ENCODE measurements at regions not wholly inside any gene's neighbourhood (a gene's known extent, or its start where the extent isn't known, plus 50 kb on each side); places are given as distances from the start of the nearest gene placed in this dataset.
A peak's percentile ranks its signal among the peaks of the same experiment; 100 is the strongest.
"Not testable (repeated sequence)": the region's sequence is repeated elsewhere in the genome, so short reads cannot be mapped to it uniquely, and the experiment has no call there.

DNA sequence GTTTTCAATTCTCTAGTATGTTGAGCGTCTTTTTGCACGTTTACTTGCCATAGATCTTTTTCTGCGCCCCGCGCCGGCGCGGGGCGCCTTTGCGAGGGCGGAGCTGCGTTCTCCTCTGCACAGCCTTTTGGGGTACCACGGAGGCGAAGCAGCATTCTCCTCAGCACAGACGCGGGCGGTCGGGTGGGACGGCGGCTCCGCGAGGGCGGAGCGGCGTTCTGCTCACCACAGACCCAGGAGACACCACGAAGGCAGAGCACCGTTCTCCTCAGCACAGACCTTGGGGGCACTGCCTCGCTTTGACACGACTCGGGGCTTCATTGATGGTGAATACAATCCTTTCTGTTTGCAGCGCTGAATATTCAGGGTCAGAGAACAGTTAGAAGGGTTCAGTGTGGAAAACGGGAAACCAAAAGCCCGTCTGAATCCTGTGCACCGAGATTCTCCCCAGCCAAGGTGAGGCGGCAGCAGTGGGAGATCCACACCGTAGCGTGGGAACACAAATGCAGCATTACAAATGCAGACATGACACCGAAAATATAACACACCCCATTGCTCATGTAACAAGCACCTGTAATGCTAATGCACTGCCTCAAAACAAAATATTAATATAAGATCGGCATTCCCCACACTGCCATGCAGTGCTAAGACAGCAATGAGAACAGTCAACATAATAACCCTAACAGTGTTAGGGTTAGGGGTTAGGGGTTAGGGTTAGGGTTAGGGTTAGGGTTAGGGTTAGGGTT lies 190.7 kb upstream of the VIPR2 start:
- H3K27ac Mint-ChIP-seq; H3K27me3 Mint-ChIP-seq; H3K4me3 Mint-ChIP-seq; POLR2A ChIA-PET; intact Hi-C loops (cut with DNase I, micrococcal nuclease); CTCF ChIA-PET; H3K36me3 Mint-ChIP-seq (ENCODE audit: low read depth); H3K9me3 Mint-ChIP-seq (ENCODE audit: low read depth); H3K4me1 Mint-ChIP-seq: not testable (repeated sequence)
- peak; percentile 7 for DNase-seq
- peak; percentile 23 for ATAC-seq

DNA sequence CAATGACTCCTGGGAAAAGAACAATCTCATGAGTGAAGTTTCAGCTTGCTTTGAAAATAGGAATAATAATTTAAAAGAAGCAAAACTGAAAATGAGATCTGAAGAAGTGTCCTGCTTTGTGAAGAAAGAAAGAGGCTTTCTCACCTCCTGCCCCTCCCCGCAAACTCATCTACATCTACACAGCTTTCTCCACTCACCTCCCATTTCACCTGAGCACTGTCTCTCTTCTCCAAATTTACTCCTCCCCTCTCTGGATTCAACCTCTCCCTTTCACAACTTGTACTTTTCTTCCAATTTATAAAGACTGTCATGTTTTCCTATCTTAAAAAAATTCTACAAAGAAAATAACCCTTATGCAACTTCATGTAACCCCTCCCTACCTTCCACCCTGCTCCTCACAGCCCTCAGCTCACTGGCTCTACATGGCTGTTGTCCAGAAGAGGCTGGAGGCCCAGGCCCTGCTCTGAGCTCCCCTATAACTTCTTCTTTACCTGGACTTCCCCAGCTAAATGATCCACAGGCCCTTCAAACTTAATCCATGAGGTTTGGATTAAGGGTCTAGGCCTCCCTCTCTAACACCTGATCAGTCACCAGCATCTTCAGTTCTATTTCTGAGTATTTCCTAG lies 188.3 kb upstream of the VIPR2 start:
- H3K4me1 Mint-ChIP-seq; H3K36me3 Mint-ChIP-seq (ENCODE audit: low read depth); intact Hi-C loops (cut with DNase I, micrococcal nuclease); POLR2A ChIA-PET; ATAC-seq; H3K27me3 Mint-ChIP-seq; CTCF ChIA-PET; H3K4me3 Mint-ChIP-seq; DNase-seq; H3K27ac Mint-ChIP-seq: not testable (repeated sequence)
- peaks cover 11% of the 10 kb centered on the region for H3K9me3 Mint-ChIP-seq (ENCODE audit: low read depth)

DNA sequence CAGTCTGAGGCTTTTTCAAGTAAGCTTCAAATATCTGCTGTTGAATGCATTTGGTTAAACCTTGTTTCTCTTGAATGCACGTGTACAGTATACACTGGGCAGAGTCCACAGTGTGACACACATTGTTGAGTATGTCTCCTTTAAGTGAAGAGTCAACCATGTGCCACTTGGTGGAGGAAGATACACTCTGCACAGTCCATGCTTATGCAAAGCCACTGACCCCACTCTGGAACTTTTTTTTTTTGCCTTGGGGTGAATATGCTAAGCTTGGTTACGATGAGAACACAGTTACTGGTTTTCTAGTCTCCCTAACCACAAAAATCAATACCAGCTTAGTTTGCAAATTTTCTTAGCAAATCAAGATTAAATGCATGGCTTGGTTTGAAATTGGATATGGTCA lies 186.8 kb upstream of the VIPR2 start:
- intact Hi-C loops (cut with DNase I, micrococcal nuclease), result no loop called here
- DNase-seq, result no peak
- Mint-ChIP-seq H3K4me1 (no peaks in the 10 kb centered on the region), H3K4me3 (no peak overlapping the region), H3K36me3 (ENCODE audit: low read depth) (no peaks in the 10 kb centered on the region), H3K9me3 (ENCODE audit: low read depth) (peaks cover 21% of the 10 kb centered on the region), H3K27ac (no peak overlapping the region), H3K27me3 (peaks cover 3% of the 10 kb centered on the region)
- ChIA-PET POLR2A (no interaction called here), CTCF (no interaction called here)
- no peak for ATAC-seq

DNA sequence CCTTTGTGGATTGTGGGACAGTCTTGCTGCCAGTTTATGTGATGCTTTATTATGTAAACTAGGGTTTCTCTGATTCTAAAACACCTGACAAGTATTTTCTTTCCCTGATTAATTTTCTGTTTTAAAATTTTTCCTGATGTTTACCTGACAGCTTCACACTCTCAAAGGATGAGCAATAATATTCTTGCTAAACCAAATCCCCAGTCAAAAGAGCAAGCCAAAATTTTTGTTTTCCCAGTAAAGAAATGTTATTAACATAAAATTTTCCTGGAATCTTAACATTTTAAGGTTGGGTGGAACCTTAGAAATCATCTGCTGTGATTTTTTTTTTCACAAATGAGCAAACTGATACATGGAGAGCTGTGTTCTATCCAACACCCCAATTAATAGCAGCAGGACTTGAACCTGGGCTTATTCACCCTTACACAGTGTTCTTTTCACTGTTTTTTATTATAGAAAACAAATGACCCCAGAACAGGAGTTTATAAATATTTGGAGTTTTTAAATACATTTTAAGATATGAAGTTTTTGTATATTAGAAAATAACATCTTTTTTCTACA lies 185.2 kb upstream of the VIPR2 start:
- CTCF ChIA-PET, result interaction anchor here (0.7 to 0.8 kb wide), 2 partner anchors 11 to 629 kb away, joined by 3 read pairs; no protein-coding TSS in a partner anchor
- no peak for ATAC-seq
- intact Hi-C loops (cut with DNase I, micrococcal nuclease), result no loop called here
- no peaks in the 10 kb centered on the region for H3K36me3 Mint-ChIP-seq (ENCODE audit: low read depth)
- H3K9me3 Mint-ChIP-seq (ENCODE audit: low read depth), result peaks cover 18% of the 10 kb centered on the region
- no peaks in the 10 kb centered on the region for H3K4me1 Mint-ChIP-seq
- no peak overlapping the region for H3K4me3 Mint-ChIP-seq
- peaks cover 3% of the 10 kb centered on the region for H3K27me3 Mint-ChIP-seq
- no peak overlapping the region for H3K27ac Mint-ChIP-seq
- DNase-seq, result no peak
- POLR2A ChIA-PET, result no interaction called here

DNA sequence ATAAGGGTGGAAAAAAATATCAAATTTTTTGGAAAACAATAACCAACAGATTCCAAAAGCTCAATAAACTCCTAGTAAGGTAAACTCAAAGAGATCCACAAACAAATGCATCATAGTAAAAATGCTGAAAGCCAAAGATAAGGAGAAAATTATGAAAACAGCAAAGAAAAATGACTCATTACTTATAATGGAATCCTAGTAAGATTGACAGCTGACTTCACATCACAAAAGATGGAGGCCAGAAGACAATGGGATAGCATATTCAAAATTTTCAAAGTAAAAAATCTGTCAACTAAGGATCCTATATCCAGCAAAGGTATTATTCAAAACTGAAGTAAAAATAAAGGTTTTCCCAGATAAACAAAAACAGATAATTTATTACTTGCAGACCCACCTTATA lies 183.4 kb upstream of the VIPR2 start:
- H3K36me3 Mint-ChIP-seq (ENCODE audit: low read depth), result no peaks in the 10 kb centered on the region
- peaks cover 18% of the 10 kb centered on the region for H3K9me3 Mint-ChIP-seq (ENCODE audit: low read depth)
- no peak for DNase-seq
- ATAC-seq, result no peak
- ChIA-PET CTCF (no interaction called here), POLR2A (no interaction called here)
- no peak overlapping the region for H3K4me3 Mint-ChIP-seq
- no peak overlapping the region for H3K27ac Mint-ChIP-seq
- no peaks in the 10 kb centered on the region for H3K4me1 Mint-ChIP-seq
- H3K27me3 Mint-ChIP-seq, result no peaks in the 10 kb centered on the region
- intact Hi-C loops (cut with DNase I, micrococcal nuclease), result no loop called here

DNA sequence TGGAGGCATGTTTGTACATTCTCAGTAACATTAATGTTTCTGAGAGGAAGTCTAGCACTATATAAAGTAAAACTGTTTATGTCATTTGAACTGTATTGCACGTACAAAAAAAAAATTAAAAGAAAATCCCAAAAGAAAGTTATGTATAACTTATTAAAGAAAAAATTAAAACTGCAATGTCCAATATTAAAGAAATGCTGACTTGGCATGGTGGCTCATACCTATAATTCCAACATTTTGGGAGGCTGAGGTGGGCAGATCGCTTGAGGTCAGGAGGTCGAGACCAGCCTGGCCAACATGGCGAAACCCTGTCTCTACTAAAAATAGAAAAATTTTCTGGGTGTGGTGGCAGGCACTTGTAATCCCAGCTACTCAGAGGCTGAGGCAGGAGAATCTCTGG lies 178.7 kb upstream of the VIPR2 start:
- Mint-ChIP-seq H3K27me3 (no peaks in the 10 kb centered on the region), H3K9me3 (ENCODE audit: low read depth) (peaks cover 16% of the 10 kb centered on the region), H3K36me3 (ENCODE audit: low read depth) (no peaks in the 10 kb centered on the region), H3K4me3 (no peak overlapping the region), H3K27ac (no peak overlapping the region), H3K4me1 (no peaks in the 10 kb centered on the region)
- no peak for ATAC-seq
- ChIA-PET POLR2A (no interaction called here), CTCF (no interaction called here)
- intact Hi-C loops (cut with DNase I, micrococcal nuclease), result no loop called here
- no peak for DNase-seq

DNA sequence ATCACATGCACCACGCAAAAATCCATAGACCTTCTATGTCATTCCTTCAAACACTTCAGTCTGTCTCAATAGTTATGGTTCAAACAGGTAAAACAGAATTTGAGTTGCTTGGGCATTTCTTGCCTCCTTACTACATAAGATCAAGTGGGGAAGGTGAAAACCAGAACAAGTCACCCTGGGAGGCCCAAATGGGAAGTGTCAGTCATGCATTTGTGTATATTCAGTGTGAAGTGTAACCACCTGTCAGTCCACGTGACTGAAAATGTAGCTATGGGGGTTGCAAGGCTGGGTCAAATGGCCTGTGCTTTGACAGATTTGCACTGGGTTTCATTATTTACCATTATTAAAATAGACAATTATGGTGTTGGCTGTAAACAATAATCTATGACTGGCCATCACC lies 176.6 kb upstream of the VIPR2 start:
- Mint-ChIP-seq H3K4me1 (no peaks in the 10 kb centered on the region), H3K27ac (no peak overlapping the region), H3K9me3 (ENCODE audit: low read depth) (peaks cover 7% of the 10 kb centered on the region), H3K27me3 (no peaks in the 10 kb centered on the region), H3K4me3 (no peak overlapping the region), H3K36me3 (ENCODE audit: low read depth) (no peaks in the 10 kb centered on the region)
- ChIA-PET POLR2A (no interaction called here), CTCF (no interaction called here)
- DNase-seq (no peak), ATAC-seq (no peak)
- intact Hi-C loops (cut with DNase I, micrococcal nuclease), result no loop called here

DNA sequence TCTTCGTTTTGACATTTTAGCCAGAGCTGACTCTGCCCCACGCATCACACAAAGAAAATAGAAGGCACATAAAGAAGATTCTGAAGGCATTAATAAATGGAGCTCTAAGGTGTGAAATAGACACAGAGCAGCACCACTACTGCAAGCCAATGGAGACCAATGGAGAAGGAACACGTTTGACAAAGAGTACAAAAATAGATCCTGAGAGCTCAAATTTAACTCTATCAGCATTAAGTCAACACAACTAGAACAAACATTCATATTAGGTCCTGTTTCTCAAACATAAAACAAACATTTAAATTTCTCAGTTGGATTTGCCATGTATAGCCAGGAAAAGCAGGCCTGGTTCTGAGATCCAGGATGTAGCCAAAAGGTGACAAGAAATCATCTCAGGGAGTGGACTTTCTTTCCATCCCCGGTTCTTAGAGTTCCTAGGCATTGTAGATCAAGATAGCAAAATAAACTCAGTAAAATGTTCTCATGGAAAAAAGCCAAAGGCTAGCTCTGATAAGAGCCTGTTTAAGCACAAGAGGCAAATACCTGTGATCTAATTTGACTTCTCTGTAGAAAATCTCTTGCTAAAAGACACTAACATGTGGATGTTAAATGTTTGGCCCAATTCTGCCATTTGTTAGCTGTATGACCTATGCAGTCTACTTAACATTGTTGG lies 174.2 kb upstream of the VIPR2 start:
- ATAC-seq (no peak), DNase-seq (no peak)
- Mint-ChIP-seq H3K27ac (no peak overlapping the region), H3K36me3 (ENCODE audit: low read depth) (no peaks in the 10 kb centered on the region), H3K9me3 (ENCODE audit: low read depth) (peaks cover 6% of the 10 kb centered on the region), H3K4me3 (no peak overlapping the region), H3K27me3 (peaks cover 4% of the 10 kb centered on the region), H3K4me1 (no peaks in the 10 kb centered on the region)
- CTCF ChIA-PET, result interaction anchor here (0.9 to 1.6 kb wide), 4 partner anchors 9 to 342 kb away, joined by 3 to 4 read pairs (median 4); no protein-coding TSS in a partner anchor
- intact Hi-C loops (cut with DNase I, micrococcal nuclease), result no loop called here
- POLR2A ChIA-PET, result no interaction called here

DNA sequence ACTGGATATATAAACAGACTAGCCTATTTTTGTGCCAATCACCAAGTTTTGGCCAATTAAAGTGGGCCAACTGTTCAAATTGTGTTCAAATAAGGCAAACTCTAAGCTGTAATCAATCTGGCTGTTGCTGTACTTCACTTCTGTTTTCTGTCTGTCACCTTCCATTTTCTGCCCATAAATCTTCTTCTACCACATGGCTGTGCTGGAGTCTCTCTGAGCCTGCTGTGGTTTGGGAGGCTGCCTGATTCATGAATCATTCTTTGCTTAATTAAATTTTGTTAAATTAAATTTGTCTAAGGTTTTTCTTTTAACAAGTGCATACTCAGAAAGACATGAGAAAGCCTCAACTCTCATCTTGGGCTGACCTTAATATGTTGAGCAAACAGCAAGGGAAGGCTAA lies 172.6 kb upstream of the VIPR2 start:
- H3K9me3 Mint-ChIP-seq (ENCODE audit: low read depth), result peaks cover 6% of the 10 kb centered on the region
- H3K4me1 Mint-ChIP-seq, result no peaks in the 10 kb centered on the region
- H3K27ac Mint-ChIP-seq, result no peak overlapping the region
- peaks cover 4% of the 10 kb centered on the region for H3K27me3 Mint-ChIP-seq
- intact Hi-C loops (cut with DNase I, micrococcal nuclease), result no loop called here
- DNase-seq (no peak), ATAC-seq (no peak)
- no peaks in the 10 kb centered on the region for H3K36me3 Mint-ChIP-seq (ENCODE audit: low read depth)
- CTCF ChIA-PET, result interaction anchor here (0.9 to 1.6 kb wide), 2 partner anchors 11 to 44 kb away, joined by 3 to 4 read pairs; no protein-coding TSS in a partner anchor
- no peak overlapping the region for H3K4me3 Mint-ChIP-seq
- POLR2A ChIA-PET, result no interaction called here

DNA sequence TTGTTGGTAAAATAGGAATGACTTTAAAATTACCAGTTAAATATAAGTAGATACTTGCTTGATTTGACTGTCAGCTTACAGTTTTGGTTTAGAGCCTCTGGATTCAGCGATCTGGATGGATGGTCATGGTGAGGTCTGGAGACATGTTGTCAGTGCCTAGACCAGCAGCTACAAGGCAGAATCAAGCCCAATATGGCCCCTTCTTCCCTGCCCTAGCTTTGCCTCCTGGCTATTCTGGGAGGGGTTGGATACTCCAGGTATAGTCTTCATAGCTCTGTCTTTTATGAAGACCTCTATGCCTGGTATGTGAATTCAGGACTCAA lies 166.5 kb upstream of the VIPR2 start:
- Mint-ChIP-seq H3K27ac (no peak overlapping the region), H3K9me3 (ENCODE audit: low read depth) (peaks cover 3% of the 10 kb centered on the region), H3K27me3 (peaks cover 12% of the 10 kb centered on the region), H3K4me3 (no peak overlapping the region), H3K4me1 (no peaks in the 10 kb centered on the region), H3K36me3 (ENCODE audit: low read depth) (no peaks in the 10 kb centered on the region)
- intact Hi-C loops (cut with DNase I, micrococcal nuclease), result no loop called here
- ChIA-PET CTCF (interaction anchor here (0.6 kb wide), 1 partner anchor 276 kb away, joined by 3 read pairs; no protein-coding TSS in a partner anchor), POLR2A (no interaction called here)
- no peak for ATAC-seq
- DNase-seq, result no peak

DNA sequence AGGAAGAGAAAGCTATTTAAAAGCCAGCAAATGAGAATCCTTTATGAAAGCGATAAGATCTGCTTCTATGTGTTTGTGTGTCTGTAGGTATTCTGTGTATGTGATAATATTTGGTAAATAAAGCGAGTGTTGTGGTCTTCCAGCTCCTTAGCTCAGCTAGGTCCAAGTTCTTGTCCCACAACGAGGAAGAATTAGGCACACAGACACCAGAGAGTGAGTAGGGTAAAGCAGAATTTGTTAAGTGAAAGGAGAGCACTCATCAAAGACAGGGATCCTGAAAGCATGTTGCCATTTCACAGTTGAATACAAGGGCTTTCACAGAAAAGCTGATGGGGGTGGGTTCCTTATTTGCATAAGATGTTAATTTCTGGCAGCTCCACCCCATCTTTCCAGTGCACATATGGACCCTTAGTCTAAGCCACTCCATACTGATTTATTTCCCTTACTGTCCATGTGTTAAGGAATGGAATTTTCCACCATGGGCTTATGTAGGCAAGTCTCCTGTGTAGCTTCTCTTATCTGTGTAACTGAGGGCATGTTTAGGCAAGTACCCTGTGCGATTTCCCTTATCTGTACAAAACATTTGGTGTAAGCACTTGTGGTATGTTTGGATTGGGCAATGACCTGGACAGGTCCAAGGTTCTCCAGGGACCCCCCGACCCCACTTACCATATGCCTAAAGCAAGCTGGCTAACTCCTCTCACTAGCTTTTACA lies 165.9 kb upstream of the VIPR2 start:
- H3K27me3 Mint-ChIP-seq, result peaks cover 12% of the 10 kb centered on the region
- ChIA-PET CTCF (interaction anchor here (0.6 to 1.1 kb wide), 3 partner anchors 8 to 276 kb away, joined by 3 read pairs; no protein-coding TSS in a partner anchor), POLR2A (no interaction called here)
- no peak overlapping the region for H3K27ac Mint-ChIP-seq
- intact Hi-C loops (cut with DNase I, micrococcal nuclease), result no loop called here
- peaks cover 3% of the 10 kb centered on the region for H3K9me3 Mint-ChIP-seq (ENCODE audit: low read depth)
- ATAC-seq (no peak), DNase-seq (no peak)
- no peaks in the 10 kb centered on the region for H3K4me1 Mint-ChIP-seq
- no peak overlapping the region for H3K4me3 Mint-ChIP-seq
- H3K36me3 Mint-ChIP-seq (ENCODE audit: low read depth), result no peaks in the 10 kb centered on the region
